GM10248 (cell line): ENCODE measurements at regions not wholly inside any gene's neighbourhood (a gene's known extent, or its start where the extent isn't known, plus 50 kb on each side); places are given as distances from the start of the nearest gene placed in this dataset.

Experiments used
- CTCF ChIA-PET: fragments of 300-600 bp; sonication (Branson Sonifier 250); formaldehyde crosslinking; extraction: SDS; loops from one replicate; lab custom pipeline; 2021; ENCODE audit warnings: antibody characterized with exemption; lab: Yijun Ruan, JAX
- POLR2A ChIA-PET: fragments of 350-650 bp; sonication (Branson Sonifier 250); formaldehyde crosslinking; extraction: SDS; loops from one replicate; lab custom pipeline; 2020; ENCODE audit warnings: antibody characterized with exemption; lab: Yijun Ruan, JAX
- DNase-seq: peaks from one replicate; pipeline ENCODE4 v3.0.0; 2012; ENCODE audit errors: extremely low spot score
- CTCF ChIP-seq: IDR thresholded peaks from 2 replicates; pipeline ENCODE4 v1.5.1; 2012; ENCODE audit warnings: mild to moderate bottlenecking, low read depth; ENCODE audit errors: extremely low read depth, missing control alignments, control extremely low read depth

GRCh38 chr6:28736121-28736520 is 187.7 kb downstream of the TRIM27 start:
- no peak for DNase-seq

GRCh38 chr6:28737750-28738395 is 185.9 kb downstream of the TRIM27 start:
- POLR2A ChIA-PET: no interaction called here
- CTCF ChIA-PET: no interaction called here
- no peak for TF ChIP-seq CTCF

More at GRCh38 chr6:28736121-28736520, 187.7 kb downstream of the TRIM27 start:
- TF ChIP-seq CTCF: no peak
- ChIA-PET POLR2A (no interaction called here), CTCF (interaction anchor here (1.0 kb wide), 1 partner anchor 59 kb away, joined by 4 read pairs; no protein-coding TSS in a partner anchor)

GRCh38 chr6:28738396-28738765 is 185.4 kb downstream of the TRIM27 start:
- no peak for TF ChIP-seq CTCF
- CTCF ChIA-PET: no interaction called here
- DNase-seq: no peak
- POLR2A ChIA-PET: no interaction called here

More at GRCh38 chr6:28737750-28738395, 185.9 kb downstream of the TRIM27 start:
- DNase-seq: no peak

GRCh38 chr6:28741363-28741762 is 182.4 kb downstream of the TRIM27 start:
- no peak for TF ChIP-seq CTCF
- POLR2A ChIA-PET: no interaction called here
- no peak for DNase-seq
- CTCF ChIA-PET: interaction anchor here (1.2 to 1.6 kb wide), 2 partner anchors 8 to 45 kb away, joined by 3 read pairs; no protein-coding TSS in a partner anchor

DNA sequence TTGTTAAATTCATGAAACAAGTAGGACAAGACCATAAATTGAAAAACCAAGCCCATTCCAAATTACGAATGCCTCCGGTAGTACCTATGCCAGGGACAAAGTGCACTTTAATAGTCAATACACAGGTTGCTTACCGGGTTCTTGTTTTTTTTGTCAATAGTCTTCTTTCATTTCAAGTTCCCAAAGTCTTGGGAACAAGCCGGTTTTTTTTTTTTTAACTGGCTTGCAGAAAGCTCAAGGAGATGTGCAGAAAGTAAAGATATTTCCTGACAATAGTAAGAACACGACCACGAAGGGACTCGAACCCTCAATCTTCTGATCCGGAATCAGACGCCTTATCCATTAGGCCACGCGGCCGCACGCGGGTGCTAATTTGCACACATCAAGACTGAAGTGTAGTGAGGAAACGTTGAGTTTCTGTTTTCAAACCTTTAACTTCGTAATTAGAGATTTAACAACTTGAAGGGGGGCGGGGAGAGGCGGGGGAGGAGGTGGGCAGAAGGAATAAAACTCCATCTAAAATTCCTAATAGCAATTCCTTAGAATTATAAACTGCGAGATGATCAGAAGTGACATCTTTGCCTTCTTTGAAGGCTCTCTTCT is 181.0 kb downstream of the TRIM27 start:
- ChIA-PET POLR2A (no interaction called here), CTCF (interaction anchor here (1.6 kb wide), 1 partner anchor 10 kb away, joined by 3 read pairs; no protein-coding TSS in a partner anchor)
- DNase-seq: no peak

More for the DNA sequence above, 181.0 kb downstream of the TRIM27 start:
- TF ChIP-seq CTCF: no peak
